Adrenal gland (tissue), 9 donors: ENCODE measurements at regions not wholly inside any gene's neighbourhood (a gene's known extent, or its start where the extent isn't known, plus 50 kb on each side); places are given as distances from the start of the nearest gene placed in this dataset.
"Not testable (repeated sequence)": the region's sequence is repeated elsewhere in the genome, so short reads cannot be mapped to it uniquely, and the experiment has no call there.

ENCODE experiments used
- DNase-seq, 7 donors: peaks; one replicate each; pipeline ENCODE4 v3.0.0-alpha.2; 2019 to 2020
- H3K27ac ChIP-seq, 5 donors: fragments of 200-600 bp; sonication (generic) in 4 of 5; 1 replicate in 3 of 5; 2 replicates in 2 of 5; pipeline versions ENCODE4 v1.5.1 to v1.8.0; 2016 to 2020; ENCODE audit warnings: mild to moderate bottlenecking in 1 of 5
- H3K27me3 ChIP-seq: fragments of 200-600 bp; 2 replicates; pipeline ENCODE4 v1.8.0; 2021
- H3K36me3 ChIP-seq, 2 donors: fragments of 200-600 bp; replicated peaks in 1 of 2; 1 replicate in 1 of 2; 2 replicates in 1 of 2; pipeline versions ENCODE4 v1.5.1 to v1.8.0; 2018 to 2022
- H3K4me1 ChIP-seq, 2 donors: fragments of 200-600 bp; replicated peaks in 1 of 2; 1 replicate in 1 of 2; 2 replicates in 1 of 2; pipeline versions ENCODE4 v1.5.1 to v1.8.0; 2018 to 2021
- H3K4me3 ChIP-seq, 4 donors: fragments of 200-600 bp; sonication (generic) in 3 of 4; one replicate each; pipeline ENCODE4 v1.5.1; 2016 to 2018
- H3K9me3 ChIP-seq, 3 donors: fragments of 200-600 bp; sonication (generic) in 1 of 3; replicated peaks in 1 of 3; 1 replicate in 2 of 3; 2 replicates in 1 of 3; pipeline versions ENCODE4 v1.5.1 to v1.8.0; 2016 to 2021
- POLR2A ChIP-seq, 2 donors: fragments of 450-650 bp; IDR thresholded peaks; one replicate each; pipeline ENCODE4 v1.6.1; 2017; ENCODE audit warnings: antibody characterized with exemption in 2 of 2, mild to moderate bottlenecking in 2 of 2, moderate library complexity in 1 of 2
- WGBS, 4 donors: extraction: QIAGEN DNeasy Blood & Tissue Kit in 2 of 4; methylation state at CpG; one replicate each; pipeline versions ENCODE4 v1.1.5 to v1.1.7; 2013 to 2017; 5-methylcytosine and 5-hydroxymethylcytosine counted together
- intact Hi-C, 2 donors: fragments of 100-400 bp; cut with DNase I; formaldehyde crosslinking; loops; one replicate each; pipeline versions ENCODE4 v1.14.1 to v1.15.0; 2022 to 2023
- TF ChIP-seq, protein P1 (sequence below), 6 experiments: fragments of 450-650 bp in 4 of 6; fragments of 200-600 bp in 2 of 6; sonication (generic) in 1 of 6; IDR thresholded peaks; 1 replicate in 5 of 6; 2 replicates in 1 of 6; pipeline versions ENCODE4 v1.5.1 to v1.8.0; 2016 to 2021; ENCODE audit warnings: antibody characterized with exemption in 6 of 6, mild to moderate bottlenecking in 2 of 6, moderate library complexity in 1 of 6
- donor health status: healthy with polysubstance abuse.
- donor health status: Bipolar disorder and iron deficiency.
- donor health status: DM: yes; HTN: yes; CAD: no.
- donor health status: DM: no; HTN: no; CAD: no.
- donor health status: DM: no; HTN: no; CAD: no.

DNA sequence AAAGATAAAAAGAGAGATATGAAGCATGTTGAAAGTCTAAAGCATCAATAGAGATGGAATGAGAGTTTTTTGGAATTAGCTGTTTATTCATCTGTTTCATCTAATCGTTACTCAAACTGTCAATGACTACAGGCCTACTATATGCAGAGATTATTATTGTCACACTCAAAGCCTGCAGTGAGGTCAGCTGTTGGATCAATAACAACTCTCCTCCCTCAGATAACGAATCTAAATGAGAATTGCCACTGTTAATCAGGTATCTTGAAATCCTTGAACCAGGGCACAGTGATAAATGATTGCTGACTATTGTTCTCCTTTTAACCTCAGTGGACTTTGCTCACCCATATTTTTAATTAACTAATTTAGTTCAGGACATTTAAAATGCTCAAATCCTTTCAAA is 192.3 kb upstream of the SGO1 start:
- intact Hi-C loops, result no loop called here
- Histone ChIP-seq H3K4me3 (no peak overlapping the region), H3K27me3 (no peaks in the 10 kb centered on the region), H3K36me3 (no peaks in the 10 kb centered on the region), H3K4me1 (peaks cover 0 to 7% of the 10 kb centered on the region in 2 donors), H3K27ac (no peak overlapping the region), H3K9me3 (no peaks in the 10 kb centered on the region)
- 37 to 48% (median 41%) methylated on average over 2 of the region's 2 CpGs for WGBS, 4 donors
- no peak for TF ChIP-seq POLR2A (IDR thresholded peaks at IDR 0.05)
- TF ChIP-seq, protein P1, sequence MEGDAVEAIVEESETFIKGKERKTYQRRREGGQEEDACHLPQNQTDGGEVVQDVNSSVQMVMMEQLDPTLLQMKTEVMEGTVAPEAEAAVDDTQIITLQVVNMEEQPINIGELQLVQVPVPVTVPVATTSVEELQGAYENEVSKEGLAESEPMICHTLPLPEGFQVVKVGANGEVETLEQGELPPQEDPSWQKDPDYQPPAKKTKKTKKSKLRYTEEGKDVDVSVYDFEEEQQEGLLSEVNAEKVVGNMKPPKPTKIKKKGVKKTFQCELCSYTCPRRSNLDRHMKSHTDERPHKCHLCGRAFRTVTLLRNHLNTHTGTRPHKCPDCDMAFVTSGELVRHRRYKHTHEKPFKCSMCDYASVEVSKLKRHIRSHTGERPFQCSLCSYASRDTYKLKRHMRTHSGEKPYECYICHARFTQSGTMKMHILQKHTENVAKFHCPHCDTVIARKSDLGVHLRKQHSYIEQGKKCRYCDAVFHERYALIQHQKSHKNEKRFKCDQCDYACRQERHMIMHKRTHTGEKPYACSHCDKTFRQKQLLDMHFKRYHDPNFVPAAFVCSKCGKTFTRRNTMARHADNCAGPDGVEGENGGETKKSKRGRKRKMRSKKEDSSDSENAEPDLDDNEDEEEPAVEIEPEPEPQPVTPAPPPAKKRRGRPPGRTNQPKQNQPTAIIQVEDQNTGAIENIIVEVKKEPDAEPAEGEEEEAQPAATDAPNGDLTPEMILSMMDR (IDR thresholded peaks at IDR 0.05), result no peak
- DNase-seq, result no peak

- H3K27me3 ChIP-seq, result no peaks in the 10 kb centered on the region
- H3K36me3 ChIP-seq, result no peaks in the 10 kb centered on the region
- H3K4me1 ChIP-seq, result peaks cover 0 to 7% of the 10 kb centered on the region in 2 donors
- H3K9me3 ChIP-seq, result no peaks in the 10 kb centered on the region
- TF ChIP-seq, protein P1 (IDR thresholded peaks at IDR 0.05), result no peak
- no peak for TF ChIP-seq POLR2A (IDR thresholded peaks at IDR 0.05)
- no peak for DNase-seq
- no peak overlapping the region for H3K27ac ChIP-seq
- intact Hi-C loops, result no loop called here
- H3K4me3 ChIP-seq, result no peak overlapping the region
Observed at GRCh38 chr3:20376665-20377217, 190.7 kb upstream of the SGO1 start.

DNA sequence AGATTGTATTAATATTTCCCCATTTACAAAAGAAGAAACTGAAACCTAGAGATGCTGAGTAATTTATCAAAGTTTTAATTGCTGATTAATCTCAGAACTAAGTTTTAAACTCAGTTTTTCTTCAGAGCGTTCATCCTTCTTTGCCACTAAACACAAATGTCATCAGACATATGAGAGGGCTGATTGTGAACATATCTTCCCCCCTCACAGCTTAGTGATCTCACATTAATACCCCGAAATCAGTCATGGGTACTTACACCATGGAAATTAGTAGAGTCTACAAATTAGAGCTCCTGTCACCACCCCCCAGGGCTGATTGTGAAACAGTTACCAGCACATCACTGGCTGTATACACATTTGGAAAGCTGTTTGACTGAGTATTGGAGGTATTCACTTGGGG is 189.3 kb upstream of the SGO1 start:
- WGBS, 4 donors, result 50 to 80% (median 61%) methylated on average over 2 of the region's 2 CpGs
- intact Hi-C loops, result no loop called here

DNA sequence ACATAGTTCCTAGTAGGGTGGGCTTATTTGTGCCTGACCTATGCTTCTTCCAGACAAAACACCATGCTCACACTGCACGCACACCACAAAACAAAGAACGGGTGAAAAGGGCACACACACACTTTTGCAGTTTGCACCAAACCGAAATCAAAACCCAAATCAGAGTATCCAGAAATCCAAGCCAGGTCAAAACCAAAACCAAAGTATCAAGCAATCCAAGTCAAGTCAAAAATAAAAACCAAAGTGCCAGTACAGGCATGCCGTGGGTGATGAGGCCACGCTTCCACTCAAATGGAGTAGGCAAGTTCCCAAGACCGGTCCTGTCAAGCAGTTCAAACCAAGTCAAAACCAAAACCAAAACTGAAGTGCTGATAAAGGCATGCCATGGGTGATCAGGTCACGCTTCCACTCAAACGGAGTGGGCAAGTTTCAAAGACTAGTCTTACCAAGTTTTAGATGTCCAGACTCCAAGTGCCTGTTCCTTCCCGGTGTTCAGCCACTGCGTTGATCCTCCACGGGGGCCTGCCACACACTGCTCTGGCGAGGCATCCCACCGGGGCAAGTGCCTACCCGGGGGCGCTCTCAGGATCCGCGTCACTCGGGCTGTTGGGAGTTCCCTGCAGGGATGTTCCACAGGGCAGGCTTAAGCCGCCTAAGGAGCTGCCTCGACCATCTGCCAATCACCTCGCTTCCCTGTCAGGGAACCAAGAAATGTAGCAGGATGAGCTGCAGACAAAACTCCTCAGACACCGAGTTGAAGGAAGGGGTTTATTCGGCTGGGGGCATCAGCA is 184.5 kb upstream of the SGO1 start:
- 85 to 96% (median 93%) methylated on average over 11 to 23 of the region's 23 CpGs for WGBS, 4 donors
- H3K4me1 ChIP-seq, H3K4me3 ChIP-seq, H3K27me3 ChIP-seq, H3K9me3 ChIP-seq, H3K27ac ChIP-seq, intact Hi-C loops, DNase-seq, H3K36me3 ChIP-seq: not testable (repeated sequence)

More for the DNA sequence above, 189.3 kb upstream of the SGO1 start:
- Histone ChIP-seq H3K27me3 (no peaks in the 10 kb centered on the region), H3K9me3 (no peaks in the 10 kb centered on the region), H3K27ac (no peak overlapping the region), H3K4me1 (peaks cover 0 to 7% of the 10 kb centered on the region in 2 donors), H3K4me3 (no peak overlapping the region), H3K36me3 (no peaks in the 10 kb centered on the region)
- TF ChIP-seq, protein P1 (IDR thresholded peaks at IDR 0.05), result no peak
- no peak for TF ChIP-seq POLR2A (IDR thresholded peaks at IDR 0.05)
- DNase-seq, result no peak

- DNase-seq, result no peak
- H3K9me3 ChIP-seq, result no peaks in the 10 kb centered on the region
- TF ChIP-seq POLR2A (IDR thresholded peaks at IDR 0.05), result no peak
- TF ChIP-seq, protein P1 (IDR thresholded peaks at IDR 0.05), result no peak
- intact Hi-C loops, result no loop called here
- no peak overlapping the region for H3K4me3 ChIP-seq
- 81 to 92% (median 89%) methylated on average over 3 of the region's 3 CpGs for WGBS, 4 donors
- no peak overlapping the region for H3K27ac ChIP-seq
- H3K4me1 ChIP-seq, result no peaks in the 10 kb centered on the region
- no peaks in the 10 kb centered on the region for H3K27me3 ChIP-seq
- H3K36me3 ChIP-seq, result no peaks in the 10 kb centered on the region
Observed at GRCh38 chr3:20361000-20361399, 175.0 kb upstream of the SGO1 start.
